ENCODE measurements at regions not wholly inside any gene's neighbourhood (a gene's known extent, or its start where the extent isn't known, plus 50 kb on each side); places are given as distances from the start of the nearest gene placed in this dataset.

- TF ChIP-seq CTCF (IDR thresholded peaks at IDR 0.05) (no peak), POLR2A (IDR thresholded peaks at IDR 0.05; ENCODE audit: low read length) (no peak), MYC (IDR thresholded peaks at IDR 0.05; ENCODE audit: borderline replicate concordance, low read length) (no peak), RAD21 (conservative IDR thresholded peaks at IDR 0.05 in 1 of 2, IDR thresholded peaks at IDR 0.05 in 1 of 2) (no peak), BHLHE40 (IDR thresholded peaks at IDR 0.05; ENCODE audit: low read depth, low read length) (no peak), ZNF302 (CRISPR knock-in tag; IDR thresholded peaks at IDR 0.05) (no peak)
- TF ChIP-seq, protein P1, sequence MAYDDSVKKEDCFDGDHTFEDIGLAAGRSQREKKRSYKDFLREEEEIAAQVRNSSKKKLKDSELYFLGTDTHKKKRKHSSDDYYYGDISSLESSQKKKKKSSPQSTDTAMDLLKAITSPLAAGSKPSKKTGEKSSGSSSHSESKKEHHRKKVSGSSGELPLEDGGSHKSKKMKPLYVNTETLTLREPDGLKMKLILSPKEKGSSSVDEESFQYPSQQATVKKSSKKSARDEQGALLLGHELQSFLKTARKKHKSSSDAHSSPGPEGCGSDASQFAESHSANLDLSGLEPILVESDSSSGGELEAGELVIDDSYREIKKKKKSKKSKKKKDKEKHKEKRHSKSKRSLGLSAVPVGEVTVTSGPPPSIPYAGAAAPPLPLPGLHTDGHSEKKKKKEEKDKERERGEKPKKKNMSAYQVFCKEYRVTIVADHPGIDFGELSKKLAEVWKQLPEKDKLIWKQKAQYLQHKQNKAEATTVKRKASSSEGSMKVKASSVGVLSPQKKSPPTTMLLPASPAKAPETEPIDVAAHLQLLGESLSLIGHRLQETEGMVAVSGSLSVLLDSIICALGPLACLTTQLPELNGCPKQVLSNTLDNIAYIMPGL (CRISPR knock-in tag; IDR thresholded peaks at IDR 0.05; ENCODE audit: borderline replicate concordance) = no peak
Measured at GRCh38 chr6:91447081-91447480, 860.2 kb upstream of the MAP3K7 start.
